ENCODE measurements at regions not wholly inside any gene's neighbourhood (a gene's known extent, or its start where the extent isn't known, plus 50 kb on each side); places are given as distances from the start of the nearest gene placed in this dataset.
"Not testable (repeated sequence)": the region's sequence is repeated elsewhere in the genome, so short reads cannot be mapped to it uniquely, and the experiment has no call there.

- CTCF ChIA-PET (ENCODE audit: low intra/inter-chr PET ratio, low total read pairs); POLR2A ChIA-PET; FAIRE-seq; H2AFZ ChIP-seq (ENCODE audit: low read length); H3K4me3 ChIP-seq (replicated peaks in 1 of 3; ENCODE audit: insufficient read depth in 1 of 3, low read depth in 2 of 3, low read length in 3 of 3); H3K4me1 ChIP-seq (ENCODE audit: insufficient read depth, low read length); H3K9ac ChIP-seq (ENCODE audit: insufficient read depth, low read depth, low read length); H3K4me2 ChIP-seq (ENCODE audit: low read depth, low read length); BruUV-seq (replicated peaks); intact Hi-C loops (cut with micrococcal nuclease; ENCODE audit: unreplicated experiment); H4K20me1 ChIP-seq (ENCODE audit: insufficient read depth, low read length); in situ Hi-C loops (cut with HindIII; ENCODE audit: extremely low pct_ligation_motif_present, low pct_unique_long_range_greater_than_20kb); H3K9me3 ChIP-seq (ENCODE audit: low read length); ATAC-seq; H3K36me3 ChIP-seq (replicated peaks in 1 of 2; ENCODE audit: control insufficient read depth in 1 of 2, insufficient read depth in 2 of 2, low read length in 2 of 2); DNase-seq (ENCODE audit: low spot score); H3K79me2 ChIP-seq (ENCODE audit: insufficient read depth, low read length); H3K27ac ChIP-seq (ENCODE audit: extremely low read length, insufficient read depth, low read length): not testable (repeated sequence)
- H3K27me3 ChIP-seq (ENCODE audit: control insufficient read depth in 1 of 2, insufficient read depth in 2 of 2, low read length in 2 of 2): peaks cover 1 to 15% of the 10 kb centered on the region in 2 experiments; a peak in 3 of 5 replicates
- 33% methylated on average over 5 of the region's 5 CpGs for WGBS (ENCODE audit: low lambda C conversion rate)
Observed at GRCh38 chr6:70360921-70361320, 52.4 kb upstream of the FAM135A start.

DNA sequence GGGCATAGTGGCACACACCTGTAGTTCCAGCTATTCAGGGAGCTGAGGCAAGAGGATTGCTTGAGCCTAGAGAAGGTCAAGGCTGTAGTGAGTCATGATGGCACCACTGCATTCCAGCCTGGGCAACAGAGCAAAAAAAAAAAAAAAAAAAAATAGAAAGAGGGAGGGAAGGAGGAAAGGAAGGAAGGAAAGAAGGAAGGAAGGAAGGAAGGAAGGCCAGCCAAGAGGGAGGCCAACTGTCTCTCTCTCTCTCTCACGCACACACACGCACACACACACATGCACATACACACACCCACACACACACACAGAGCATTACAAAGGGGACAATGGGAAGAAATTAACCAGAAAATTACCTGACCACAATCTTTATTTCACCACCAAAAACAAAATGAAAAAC is 50.6 kb upstream of the COL9A1 start:
- Histone ChIP-seq H3K9me3 (ENCODE audit: low read length) (no peaks in the 10 kb centered on the region), H3K9ac (ENCODE audit: insufficient read depth, low read depth, low read length) (no peak overlapping the region), H3K27ac (ENCODE audit: extremely low read length, insufficient read depth, low read length) (no peak overlapping the region), H3K36me3 (replicated peaks in 1 of 2; ENCODE audit: control insufficient read depth in 1 of 2, insufficient read depth in 2 of 2, low read length in 2 of 2) (no peaks in the 10 kb centered on the region), H3K27me3 (ENCODE audit: control insufficient read depth in 1 of 2, insufficient read depth in 2 of 2, low read length in 2 of 2) (no peaks in the 10 kb centered on the region; a peak in 1 of 5 replicates), H3K4me3 (replicated peaks in 1 of 3; ENCODE audit: insufficient read depth in 1 of 3, low read depth in 2 of 3, low read length in 3 of 3) (no peak overlapping the region), H4K20me1 (ENCODE audit: insufficient read depth, low read length) (no peaks in the 10 kb centered on the region), H3K4me1 (ENCODE audit: insufficient read depth, low read length) (no peaks in the 10 kb centered on the region), H3K79me2 (ENCODE audit: insufficient read depth, low read length) (no peaks in the 10 kb centered on the region), H2AFZ (ENCODE audit: low read length) (no peak overlapping the region), H3K4me2 (ENCODE audit: low read depth, low read length) (no peak overlapping the region)
- no TSS peak for BruUV-seq (replicated peaks)
- POLR2A ChIA-PET: no interaction called here
- peak; percentile 62; the same call in 2 of the 3 replicates for ATAC-seq
- WGBS (ENCODE audit: low lambda C conversion rate): 23% methylated on average over 2 of the region's 2 CpGs
- peak; percentile 67 for TF ChIP-seq FOSL2 (CRISPR knock-in tag; IDR thresholded peaks at IDR 0.05)
- TF ChIP-seq, protein P1, sequence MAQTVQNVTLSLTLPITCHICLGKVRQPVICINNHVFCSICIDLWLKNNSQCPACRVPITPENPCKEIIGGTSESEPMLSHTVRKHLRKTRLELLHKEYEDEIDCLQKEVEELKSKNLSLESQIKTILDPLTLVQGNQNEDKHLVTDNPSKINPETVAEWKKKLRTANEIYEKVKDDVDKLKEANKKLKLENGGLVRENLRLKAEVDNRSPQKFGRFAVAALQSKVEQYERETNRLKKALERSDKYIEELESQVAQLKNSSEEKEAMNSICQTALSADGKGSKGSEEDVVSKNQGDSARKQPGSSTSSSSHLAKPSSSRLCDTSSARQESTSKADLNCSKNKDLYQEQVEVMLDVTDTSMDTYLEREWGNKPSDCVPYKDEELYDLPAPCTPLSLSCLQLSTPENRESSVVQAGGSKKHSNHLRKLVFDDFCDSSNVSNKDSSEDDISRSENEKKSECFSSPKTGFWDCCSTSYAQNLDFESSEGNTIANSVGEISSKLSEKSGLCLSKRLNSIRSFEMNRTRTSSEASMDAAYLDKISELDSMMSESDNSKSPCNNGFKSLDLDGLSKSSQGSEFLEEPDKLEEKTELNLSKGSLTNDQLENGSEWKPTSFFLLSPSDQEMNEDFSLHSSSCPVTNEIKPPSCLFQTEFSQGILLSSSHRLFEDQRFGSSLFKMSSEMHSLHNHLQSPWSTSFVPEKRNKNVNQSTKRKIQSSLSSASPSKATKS (CRISPR knock-in tag; IDR thresholded peaks at IDR 0.05): no peak
- no peak for DNase-seq (ENCODE audit: low spot score)
- CTCF ChIA-PET (ENCODE audit: low intra/inter-chr PET ratio, low total read pairs): no interaction called here
- intact Hi-C loops (cut with micrococcal nuclease; ENCODE audit: unreplicated experiment): no loop called here
- peak; percentile 15 for FAIRE-seq
- in situ Hi-C loops (cut with HindIII; ENCODE audit: extremely low pct_ligation_motif_present, low pct_unique_long_range_greater_than_20kb): no loop called here

Measured in HepG2 (cell line).